GM18868 (cell line): ENCODE measurements at regions not wholly inside any gene's neighbourhood (a gene's known extent, or its start where the extent isn't known, plus 50 kb on each side); places are given as distances from the start of the nearest gene placed in this dataset.

ENCODE experiments used
- ATAC-seq: cut with Tn5 transposase; IDR thresholded peaks from one replicate; pipeline ENCODE4 v1.9.1; 2021; ENCODE audit warnings: mild to moderate bottlenecking, moderate library complexity; ENCODE audit not compliant: unreplicated experiment

DNA sequence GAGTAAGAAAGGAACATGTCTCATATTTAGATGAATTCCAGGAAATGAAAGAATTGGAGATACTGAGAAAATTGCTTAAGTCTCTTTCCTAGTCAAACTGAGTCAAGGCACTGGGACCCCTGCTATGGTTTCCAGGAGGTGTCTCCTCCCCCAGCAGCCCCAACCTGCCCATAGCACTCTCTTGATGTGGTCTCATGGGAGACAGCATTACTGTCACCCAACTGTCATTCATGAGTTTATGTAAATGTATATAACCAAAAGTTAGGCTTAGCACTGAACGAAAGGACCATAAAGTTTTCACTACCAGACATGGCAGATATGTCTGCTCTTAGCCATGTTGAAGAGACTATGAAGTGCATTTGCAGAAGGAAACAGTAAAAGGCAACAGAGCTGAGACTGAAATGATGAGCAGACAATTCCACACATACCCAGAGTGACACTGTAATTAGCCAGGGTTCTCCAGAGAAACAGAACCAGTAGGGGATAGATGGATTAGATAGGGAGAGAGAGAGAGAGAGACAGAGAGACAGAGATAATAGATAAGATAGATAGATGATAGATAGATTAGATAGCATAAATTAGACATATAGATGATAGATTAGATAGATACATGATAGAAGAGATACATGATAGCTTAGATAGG is 328.1 kb downstream of the BRD1 start:
- no peak for ATAC-seq

DNA sequence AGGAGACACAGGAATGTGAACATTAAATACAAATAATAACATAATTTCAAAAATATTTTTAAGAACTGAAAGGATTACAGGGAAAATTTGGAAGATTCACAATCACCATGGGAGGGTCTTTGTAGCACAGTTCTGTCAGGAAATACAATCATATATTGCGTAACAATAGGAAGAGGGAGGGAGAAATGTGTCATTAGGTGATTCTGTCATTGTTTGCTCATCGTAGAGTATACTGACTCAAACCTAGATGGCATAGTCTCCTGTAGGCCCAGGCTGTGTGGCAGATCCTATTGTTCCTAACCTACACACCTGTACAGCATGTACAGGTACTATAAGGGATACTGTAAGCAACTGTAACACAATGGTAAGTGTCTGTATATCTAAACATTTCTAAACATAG is 330.4 kb downstream of the BRD1 start:
- no peak for ATAC-seq

DNA sequence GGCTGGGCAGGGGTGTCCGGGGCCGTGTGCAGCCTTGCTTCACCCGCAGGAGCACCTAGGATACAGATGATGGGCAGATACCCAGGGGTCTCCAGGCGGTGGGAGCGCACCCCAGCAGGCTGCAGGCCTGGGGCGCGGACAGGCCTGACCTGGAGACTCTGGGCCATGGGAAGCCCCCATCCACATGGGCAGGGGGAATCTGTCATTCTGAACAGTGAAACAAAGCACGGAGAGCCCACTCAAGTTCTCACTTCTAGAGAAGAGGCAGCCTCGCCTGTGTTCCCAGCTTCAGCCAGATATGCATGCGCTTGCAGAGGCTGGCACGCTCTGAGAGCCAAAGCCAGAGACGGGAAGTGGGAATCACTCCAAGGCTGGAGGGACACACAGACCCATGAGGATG is 333.1 kb downstream of the BRD1 start:
- ATAC-seq, result no peak

DNA sequence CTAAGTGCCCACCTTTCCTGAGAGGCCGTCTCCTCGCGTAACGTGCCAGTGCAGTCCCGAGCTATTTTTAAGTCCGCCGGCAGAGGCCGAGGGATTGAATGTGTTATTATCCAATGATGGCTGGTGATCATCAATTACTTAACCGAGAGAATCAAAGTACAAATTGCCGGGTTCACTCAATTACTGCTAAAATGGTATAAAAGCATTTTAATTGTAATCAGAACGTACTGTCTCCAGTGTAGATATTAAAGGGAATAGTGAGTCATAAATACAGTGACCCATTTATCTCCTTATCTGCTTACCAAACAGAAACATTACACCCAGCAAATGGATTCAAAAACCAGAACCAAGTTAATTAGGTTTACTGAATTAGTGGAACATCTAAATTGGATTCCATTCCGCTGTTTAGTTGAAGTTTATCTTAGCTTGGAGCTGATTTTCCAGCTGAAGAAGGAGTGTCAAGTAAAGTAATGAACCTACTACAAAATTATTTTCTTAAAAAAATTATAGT is 334.9 kb downstream of the BRD1 start:
- ATAC-seq, result no peak

DNA sequence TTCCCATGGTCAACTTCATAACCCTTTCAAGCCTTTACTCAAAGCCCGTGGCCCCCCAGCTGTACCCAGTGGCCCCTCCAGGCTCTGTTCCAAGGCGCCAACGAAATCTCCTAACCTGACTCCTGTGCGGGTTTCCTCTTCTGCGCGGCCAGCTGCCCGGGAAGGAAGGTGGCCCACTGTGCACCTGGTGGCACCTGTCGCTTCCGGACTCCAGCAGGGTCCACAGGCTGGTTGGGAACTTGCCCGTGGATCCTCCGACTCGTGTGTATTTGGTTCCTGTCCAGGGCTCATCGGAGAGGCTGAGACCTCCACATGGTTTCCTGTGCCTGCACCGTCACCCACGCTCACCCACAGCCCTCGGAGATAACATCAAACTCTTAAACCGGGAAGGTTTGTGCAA is 335.4 kb downstream of the BRD1 start:
- no peak for ATAC-seq

DNA sequence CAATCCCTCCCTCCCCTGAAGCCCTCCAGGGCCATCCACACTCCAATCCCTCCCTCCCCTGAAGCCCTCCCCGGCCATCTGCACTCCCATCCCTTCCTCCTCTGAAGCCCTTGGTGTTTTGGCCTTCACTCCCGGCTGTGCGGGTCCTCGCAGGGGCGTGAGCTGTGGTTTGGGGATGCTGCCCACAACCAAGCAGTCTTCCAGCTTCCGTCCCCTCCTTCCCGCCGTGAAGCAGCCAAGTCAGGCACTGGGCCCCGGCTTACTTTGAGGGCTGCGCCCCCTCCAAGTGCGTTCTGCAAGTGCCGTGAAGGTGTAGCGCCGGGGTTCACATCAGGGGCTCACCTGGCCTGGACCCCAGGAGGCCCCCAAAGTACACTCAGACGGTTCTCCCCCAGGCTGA is 335.9 kb downstream of the BRD1 start:
- ATAC-seq, result no peak

DNA sequence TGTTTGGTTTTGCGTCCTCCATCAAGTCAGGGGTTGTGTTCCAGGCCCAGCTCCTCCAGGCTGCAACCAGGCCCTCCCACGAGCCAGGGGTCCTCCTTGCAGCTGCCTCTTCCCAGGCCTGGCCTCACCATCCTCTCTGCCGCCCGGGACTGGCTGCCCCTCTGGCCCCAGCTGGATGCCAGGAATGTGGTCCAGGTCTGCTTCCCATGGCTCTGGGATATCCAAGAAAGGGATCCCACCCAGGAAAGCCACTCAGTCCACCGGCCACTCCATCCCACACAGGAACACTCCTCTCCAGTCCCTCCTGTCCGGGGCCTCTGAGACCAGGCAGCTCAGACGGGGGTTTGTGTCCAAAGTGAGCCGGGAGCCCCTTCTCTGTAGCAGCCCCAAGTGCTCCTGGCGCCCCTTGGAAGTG is 336.4 kb downstream of the BRD1 start:
- no peak for ATAC-seq

DNA sequence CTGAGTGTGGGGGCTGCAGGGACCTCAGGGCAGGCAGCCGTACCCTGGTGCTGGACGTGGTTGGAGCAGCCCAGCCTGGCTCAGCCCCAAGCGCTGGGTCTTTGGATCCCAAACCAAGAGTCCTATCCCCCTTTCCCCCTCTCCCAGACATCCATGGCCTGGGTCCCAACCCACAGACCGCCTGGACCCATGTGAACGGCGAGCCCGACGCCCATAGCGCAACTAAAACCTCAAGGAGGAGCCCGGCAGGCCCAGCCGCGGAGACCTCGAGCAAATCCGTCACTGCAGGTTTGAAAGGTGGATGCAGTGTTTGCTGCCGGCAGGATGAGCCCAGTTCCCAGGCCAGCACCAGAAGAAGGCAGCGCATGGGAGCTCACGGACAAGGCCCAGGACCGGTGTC is 337.0 kb downstream of the BRD1 start:
- no peak for ATAC-seq

DNA sequence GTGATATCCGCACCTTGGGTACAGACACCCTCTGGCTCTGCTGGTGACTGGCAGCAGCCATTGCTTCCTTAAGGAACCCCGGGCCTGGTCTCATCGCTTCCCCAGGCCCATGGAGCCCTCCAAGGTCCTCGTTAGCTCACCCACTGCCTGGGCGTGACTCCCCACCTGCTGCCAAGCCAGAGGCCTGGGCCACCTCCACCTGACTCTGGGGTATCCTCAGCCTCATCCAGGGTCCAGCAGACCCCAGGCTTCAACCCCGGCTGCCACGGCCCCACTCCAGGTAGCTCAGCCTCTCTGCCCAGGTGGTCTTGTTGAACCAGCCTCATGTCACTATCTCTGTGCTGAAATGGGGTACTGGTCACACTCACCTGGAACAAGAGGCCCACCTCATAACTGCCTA is 337.9 kb downstream of the BRD1 start:
- ATAC-seq, result no peak

DNA sequence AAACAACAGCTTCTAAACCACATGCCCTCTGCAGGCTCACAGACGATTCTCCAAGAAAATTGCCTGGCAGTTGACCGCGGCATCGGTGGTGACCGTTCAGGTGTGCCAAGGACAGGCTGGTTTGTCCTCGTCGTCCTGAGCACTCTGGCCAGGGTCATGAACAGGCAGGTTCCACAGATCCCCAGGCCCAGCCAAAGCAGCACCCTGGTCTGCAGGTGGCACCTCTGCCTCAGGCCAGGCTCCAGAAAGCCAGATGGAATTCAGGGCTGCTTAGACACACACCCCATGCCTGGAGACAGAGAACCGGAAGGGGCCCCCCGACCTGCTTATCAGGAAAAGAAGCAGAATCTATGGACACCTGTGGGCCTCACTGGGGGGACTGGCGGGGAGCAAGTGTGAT is 338.7 kb downstream of the BRD1 start:
- no peak for ATAC-seq

DNA sequence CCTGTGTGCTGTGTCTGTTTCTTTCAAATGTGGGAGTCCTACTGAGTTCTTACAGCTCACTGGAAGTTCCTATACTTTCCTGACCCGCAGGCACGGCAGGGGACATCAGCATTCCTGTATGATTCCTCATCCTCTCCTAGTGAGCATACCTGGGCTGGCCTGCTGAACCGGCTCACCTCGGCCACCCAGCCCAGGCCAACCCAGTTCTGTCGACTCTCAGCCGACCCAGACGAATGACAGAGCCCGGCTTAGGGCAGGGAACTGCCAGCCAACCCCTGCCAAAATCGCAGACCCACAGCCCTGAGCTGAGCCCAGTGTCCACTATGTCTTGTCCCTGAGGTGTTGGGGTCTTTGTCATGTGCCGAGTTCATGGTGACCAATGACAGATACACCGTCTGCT is 339.7 kb downstream of the BRD1 start:
- ATAC-seq, result no peak

DNA sequence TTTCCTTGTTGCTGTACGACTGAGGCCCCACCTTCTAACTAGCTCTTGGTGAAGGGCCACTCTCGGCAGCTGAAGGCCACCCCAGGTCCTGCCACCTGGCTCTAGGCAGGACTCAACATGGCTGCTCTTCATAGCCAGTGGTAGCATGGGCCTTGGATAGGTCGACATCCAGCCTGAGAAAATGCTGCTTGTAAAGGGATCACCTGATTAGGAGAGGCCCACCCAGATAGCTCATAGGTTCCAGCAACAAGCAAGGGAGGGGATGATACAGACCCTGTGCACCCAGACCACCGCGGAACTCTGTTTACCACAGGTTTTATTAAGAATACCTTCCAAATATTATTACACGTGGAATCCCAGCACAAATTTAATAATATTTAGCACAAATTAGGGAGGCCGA is 341.4 kb downstream of the BRD1 start:
- no peak for ATAC-seq

DNA sequence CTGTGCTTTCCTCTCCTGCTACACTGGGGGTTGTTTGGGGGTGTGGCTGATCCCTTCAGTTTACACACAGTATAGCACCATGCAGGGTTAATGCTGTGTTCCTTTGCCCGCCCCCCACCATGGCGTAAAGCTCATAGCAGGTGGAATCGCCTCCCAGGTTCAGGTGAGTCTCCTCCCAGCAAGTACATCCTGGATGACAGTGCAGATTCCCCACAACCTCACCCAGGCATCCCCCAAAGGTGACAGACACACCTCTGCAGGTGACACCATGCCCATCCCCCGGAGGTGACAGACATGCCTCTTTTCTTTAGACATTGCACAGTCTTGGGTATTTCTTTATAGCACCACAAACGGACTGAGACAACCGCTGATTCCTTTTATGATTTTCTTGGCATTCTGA is 343.7 kb downstream of the BRD1 start:
- ATAC-seq, result no peak

DNA sequence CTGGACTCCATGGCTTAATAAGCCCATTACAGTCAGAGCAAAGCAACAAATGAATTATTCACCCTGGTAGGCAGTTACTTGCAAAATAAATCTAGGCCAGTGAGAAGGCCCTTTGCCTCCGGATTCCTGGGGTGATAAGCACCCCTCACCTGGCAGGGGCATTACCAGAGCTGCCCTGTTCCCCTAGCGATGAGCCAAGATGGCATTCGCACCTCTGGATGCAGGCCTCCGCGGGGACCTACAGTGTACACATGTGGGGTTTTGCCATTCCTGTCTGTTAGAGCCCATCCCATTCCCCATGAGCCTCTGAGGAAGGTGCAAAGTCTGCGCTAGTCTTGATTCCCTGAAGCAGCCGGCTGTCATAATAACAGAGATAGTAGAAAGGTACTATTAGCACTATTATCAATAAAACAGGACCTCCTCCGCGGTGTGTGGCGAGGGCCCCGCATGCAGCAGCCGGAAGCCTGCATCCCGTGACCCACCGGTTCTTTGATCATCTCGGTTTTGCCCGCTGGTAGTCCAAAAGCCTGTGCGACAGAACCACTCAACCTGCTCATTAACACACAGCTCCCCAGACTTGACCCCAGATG is 344.3 kb downstream of the BRD1 start:
- ATAC-seq, result no peak

DNA sequence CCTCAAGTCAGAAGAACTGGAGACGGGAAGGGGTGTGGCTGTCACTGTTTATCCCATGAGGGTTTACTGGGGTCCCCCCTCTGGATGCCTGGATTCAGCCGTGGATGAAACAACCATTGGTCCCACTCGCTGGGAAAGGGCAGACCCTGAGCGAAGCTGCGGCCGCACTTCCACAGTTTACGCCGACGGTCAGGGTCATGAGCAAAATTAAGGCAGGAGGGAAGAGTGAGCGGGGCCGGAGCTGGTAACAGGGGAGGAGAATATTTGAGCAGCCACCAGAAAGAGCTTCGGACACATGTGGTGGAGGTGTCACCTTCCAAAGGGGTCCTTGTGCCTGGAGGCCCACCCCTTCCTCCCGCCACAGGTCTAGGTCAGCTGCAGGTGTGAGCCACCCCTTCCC is 344.9 kb downstream of the BRD1 start:
- no peak for ATAC-seq

DNA sequence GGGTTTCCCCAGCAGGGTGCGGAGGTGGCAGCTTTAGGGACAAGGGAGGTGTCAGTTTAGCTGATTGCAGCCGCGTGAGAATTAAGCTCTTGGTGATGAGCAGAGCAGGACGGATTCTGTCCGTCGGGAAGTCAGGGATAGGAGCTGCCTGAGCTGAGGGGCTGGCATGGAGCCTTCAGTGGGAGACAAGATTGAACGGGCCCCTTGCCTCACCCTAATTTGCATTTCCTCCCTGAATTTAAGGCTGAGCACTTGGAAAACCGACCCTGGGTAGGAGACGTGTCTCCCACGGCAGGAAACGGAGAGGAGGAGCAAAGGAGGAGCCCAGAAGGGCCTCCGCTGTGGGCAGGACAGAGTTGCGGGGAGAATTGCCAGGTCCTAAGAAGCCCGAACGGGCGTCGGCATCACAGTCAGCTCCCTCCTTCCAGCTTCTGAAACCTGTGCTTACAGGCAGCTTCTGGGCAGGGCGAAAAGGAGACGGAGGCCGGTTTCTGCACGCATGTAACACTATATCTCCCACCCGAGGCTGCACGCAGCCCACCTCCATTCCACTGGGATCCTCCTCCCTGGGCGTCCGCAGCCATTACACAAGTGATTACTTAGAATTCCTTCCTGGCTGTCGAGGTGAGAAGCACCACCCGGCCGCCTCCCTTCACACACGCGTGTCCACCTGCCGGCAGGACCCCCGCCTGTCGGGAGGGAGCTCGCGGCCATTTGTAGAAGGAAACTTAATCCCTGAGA is 345.8 kb downstream of the BRD1 start:
- ATAC-seq, result no peak

DNA sequence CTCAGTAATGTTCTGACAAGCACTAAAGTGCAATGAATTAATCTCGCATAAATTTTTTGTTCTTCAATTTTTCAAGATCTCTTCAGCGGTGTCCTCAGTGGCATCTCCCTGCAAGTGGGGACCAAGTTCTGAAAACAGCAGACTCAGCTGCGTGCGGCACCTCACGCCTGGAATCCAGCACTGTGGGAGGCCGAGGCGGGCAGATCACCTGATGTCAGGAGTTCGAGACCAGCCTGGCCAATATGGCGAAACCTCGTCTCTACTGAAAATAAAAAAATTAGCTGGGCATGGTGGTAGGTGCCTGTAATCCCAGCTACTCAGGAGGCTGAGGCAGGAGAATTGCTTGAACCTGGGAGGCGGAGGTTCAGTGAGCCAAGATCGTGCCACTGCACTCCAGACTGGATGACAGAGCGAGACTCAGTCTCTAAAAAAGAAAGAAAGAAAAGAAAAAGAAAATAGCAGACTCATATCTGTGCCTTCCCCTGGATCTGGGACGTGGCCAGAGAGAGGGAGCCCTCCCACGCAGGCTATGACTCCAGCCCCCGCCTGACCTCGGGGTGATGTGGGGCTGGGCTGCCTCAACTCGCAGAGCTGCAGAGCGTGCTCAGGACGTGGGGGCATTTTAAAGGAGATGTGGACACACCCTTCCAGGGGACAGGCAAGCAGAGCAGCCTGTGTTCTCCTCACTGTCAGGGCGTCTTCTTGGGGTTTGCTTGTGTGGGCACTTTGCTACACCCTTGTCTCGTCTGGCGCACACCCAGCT is 346.6 kb downstream of the BRD1 start:
- ATAC-seq, result no peak

DNA sequence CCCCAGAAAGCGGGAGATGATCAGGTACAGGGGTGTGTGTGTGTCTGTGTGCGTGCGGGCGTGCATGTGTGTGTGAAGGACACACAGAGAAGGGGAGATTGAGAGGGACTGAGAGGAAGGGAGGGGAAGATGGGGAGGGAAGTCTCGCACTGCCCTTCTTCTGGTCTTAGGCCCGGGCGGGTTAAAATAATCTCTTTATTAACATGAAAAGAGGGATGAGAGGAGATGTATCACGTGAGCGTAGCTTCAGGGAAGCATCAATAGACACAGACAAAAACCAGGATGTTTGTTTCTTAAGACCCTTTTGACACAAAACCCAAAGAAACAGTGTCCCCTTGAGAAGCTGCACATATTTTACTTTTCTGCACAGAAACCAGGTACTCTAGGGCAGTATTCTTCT is 347.3 kb downstream of the BRD1 start:
- no peak for ATAC-seq

DNA sequence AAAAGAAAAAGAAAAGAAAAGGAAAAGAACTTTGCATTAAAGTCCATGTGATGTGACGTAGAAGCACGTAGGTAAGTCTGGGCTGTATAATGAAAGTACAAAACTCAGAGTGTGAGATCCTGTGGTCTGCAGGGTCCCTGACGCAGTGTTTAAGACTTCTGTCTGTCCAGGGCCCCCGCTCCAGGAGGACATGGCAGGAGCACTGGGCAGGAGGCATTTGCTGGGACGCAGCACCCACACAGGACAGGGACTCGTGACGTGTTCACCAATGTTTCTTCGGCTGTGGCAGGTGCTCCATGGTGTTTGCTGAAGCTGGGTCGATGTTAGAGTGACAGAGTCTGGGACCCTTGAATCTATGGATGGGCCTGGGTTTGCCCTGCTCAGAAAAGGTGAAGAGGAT is 348.1 kb downstream of the BRD1 start:
- no peak for ATAC-seq

DNA sequence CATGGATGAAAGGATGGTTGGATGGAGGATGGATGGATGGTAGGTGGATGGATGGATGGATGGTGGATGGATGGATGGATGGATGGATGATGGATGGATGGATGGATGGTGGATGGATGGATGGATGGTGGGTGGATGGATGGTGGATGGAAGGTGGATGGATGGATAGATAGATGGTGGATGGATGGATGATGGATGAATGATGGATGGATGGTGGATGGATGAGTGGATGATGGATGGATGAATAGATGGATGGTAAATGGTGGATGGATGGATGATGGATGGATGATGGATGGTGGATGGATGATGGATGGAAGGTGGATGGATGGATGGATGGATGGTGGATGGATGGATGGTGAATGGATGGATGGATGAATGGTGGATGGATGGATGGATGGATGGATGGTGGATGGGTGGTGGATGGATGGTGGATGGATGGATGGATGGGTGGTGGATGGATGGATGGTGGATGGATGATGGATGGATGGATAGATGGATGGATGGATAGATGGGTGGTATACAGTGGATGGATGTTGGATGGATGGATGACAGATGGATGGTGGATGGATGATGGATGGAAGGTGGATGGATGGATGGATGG is 350.8 kb downstream of the BRD1 start:
- no peak for ATAC-seq

DNA sequence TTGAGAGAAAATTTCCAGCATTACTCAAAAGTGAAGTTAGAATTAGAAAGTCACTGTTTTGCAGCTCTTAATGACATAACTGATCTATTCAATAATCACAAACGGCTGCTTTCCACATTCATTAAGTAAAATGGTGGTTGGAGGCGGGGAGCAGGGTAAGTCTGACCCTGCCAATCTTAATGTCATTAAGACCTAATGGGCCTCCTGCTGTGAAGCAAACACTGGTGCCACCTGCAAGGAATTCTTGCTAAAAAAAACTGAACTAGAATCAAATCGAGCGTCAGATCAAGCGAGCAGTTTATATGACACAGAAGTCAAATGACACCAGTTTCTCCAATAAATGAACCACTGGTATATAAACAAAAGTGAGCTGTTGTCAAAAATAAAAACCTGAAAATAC is 351.5 kb downstream of the BRD1 start:
- no peak for ATAC-seq
